ENCODE measurements at regions not wholly inside any gene's neighbourhood (a gene's known extent, or its start where the extent isn't known, plus 50 kb on each side); places are given as distances from the start of the nearest gene placed in this dataset.
A peak's percentile ranks its signal among the peaks of the same experiment; 100 is the strongest.

DNA sequence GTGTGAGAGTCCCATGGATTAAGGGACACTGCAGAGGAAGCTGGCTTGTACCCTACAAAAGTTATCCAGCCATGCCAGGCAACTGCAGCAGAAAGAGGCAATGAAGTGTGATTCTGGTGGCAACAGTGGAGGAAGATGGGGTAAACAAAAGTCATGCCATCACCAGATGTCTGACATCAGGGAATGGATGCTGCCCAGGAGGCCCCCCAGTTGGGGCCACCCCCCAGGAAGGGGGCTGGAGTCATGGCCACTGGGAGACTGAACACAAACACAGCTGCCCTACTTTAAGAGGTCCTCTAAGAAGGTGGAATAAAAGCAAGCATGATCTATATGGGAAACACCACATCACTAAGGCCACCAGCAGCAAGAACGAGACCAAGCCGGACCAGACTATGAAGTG is 235.3 kb downstream of the KLF12 start:
- DNase-seq = no peak

DNA sequence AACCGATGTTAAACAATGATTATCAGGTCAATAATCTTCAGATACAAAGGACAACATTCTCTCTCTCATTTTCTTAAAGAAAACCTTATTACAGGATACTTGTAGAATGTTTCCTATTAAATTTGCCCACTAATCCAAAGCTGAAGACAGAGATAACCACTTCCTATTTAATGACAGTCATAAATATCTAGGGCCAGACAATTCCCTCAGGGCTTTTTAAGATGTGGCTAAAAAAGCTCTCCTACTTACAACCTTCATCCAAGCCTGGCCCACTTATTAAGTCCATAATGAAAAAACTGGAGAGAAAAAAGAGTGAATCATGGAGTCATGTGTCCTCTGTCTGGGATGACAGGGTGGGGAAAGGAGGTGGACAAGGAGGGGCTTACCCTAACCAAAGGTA is 235.9 kb downstream of the KLF12 start:
- DNase-seq = no peak

DNA sequence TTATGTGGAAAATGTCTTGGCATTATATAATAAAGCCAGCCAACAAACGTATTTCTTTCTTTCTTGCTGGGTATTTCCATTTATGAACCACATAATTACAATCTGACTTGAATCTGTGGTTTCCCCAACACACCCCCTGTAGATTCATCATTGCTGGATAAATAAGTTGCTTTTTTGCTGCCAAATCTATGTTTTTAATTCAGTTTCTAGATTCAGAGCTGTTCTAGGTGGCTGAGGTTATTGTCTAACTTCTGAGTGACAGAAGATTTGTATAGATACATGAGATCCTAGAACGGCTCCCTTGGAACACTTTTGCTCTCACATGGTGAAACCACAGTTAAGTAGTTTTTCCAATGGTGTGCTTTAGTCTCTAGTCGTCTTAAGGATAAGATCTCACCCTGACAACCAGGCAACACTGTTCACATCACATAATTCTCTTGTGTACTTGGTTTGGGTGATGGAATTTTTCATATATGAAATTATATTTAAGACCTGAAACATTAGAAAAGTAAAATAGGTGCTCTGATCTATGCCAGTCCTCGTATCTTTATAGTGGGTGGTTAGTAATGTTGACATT is 239.1 kb downstream of the KLF12 start:
- no peak for DNase-seq

DNA sequence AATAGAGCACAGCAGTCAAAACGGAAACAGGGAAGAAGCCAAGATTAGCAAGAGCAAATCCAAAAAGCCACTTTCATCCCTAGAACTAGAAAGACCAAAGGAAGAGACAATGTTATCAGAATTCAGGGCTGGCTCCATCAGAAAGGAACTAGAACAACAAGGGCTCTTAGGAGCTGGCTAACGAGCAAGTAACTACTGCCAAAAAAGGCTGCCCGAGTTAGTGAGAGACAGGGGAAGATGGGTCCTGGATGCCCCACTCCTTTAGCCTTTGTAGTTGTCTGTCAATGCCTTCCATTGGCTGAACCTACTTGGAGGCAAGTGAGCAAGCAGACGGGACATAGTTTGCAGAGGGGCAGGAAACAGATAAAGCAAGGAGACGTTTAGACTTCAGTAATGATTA is 240.4 kb downstream of the KLF12 start:
- DNase-seq = no peak

DNA sequence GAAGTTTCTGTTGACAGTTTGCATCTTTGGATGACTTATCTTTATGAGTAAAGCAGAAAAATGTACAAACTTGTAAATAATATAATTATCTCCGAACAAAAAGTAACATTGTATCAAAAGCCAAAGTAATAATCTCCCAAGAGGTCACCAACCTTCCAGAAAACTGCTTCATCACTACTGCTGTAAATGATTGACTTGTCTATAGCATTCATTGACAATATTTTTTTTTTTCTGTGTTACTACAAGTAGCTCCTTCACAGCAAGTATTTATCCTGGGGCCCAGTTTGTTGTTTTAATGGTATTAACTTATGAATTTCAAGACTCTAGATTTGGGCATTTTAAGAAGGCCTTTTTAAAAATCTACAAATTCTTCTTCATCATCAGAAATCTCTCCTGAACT is 242.4 kb downstream of the KLF12 start:
- DNase-seq = no peak

DNA sequence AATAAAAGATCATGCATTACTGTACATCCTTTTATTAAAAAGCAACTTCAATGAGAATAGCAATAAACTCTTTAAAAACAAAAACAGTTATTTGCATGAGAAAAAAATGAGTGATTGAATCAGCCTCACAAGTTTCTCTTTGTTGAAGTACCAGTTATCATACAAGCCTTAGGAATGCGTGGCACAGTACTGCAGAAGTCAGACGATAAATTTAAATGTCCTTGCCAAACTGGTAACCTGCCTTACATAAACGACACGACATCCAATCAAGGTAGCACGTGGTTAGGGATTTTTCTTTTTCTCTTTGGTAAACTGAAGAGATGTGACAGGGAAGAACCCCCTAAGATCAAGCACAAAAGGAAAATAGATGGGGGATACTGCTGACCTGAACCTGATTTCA is 251.0 kb downstream of the KLF12 start:
- no peak for DNase-seq

DNA sequence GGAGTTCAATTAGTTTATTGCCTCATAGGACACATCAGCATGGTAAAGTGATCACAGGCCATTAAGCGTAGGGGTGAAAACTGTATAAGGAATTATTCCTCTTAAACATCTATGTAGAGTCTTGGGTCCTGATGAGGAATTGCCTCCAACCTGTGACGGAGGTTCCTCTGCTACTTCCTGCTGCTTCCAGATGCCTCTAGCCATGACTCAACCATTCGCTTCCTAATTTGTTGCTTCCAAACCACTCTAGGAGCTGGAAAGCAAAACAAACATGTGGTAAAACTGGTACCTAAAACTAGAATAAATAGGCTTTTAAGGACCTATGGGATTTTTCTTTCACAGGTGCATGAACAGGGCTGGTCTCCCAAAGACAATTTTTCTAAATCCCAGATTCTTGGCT is 253.8 kb downstream of the KLF12 start:
- DNase-seq = no peak

DNA sequence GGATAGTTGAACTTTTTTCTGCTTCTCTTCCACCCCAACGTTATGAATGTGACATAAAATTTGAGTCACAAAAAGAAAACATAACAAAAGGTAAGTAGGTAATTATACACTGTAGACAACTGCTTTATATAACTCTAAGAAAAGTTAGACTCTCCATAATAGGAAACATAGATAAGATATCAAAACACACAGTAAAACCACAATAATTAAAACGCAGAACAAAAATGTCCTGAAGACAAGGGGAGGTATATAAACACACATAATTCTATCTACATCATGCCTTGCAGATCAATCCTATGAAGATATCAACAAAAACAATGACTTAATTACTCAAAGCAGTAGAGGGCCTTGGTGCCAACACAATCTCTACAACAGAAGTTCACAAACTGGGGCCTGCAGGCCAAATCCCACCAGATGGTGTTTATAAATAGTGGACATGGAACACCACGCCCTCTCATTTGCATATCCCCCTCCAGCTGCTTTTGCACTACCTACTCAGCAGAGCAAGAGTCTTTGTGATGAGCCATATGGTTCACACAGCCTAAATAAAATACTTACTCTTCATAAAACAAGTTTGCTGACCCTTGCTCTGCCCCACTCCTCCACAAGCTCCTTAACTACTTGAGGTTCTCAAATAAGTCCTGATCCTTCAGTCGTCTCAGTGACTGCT is 254.7 kb downstream of the KLF12 start:
- DNase-seq = no peak

DNA sequence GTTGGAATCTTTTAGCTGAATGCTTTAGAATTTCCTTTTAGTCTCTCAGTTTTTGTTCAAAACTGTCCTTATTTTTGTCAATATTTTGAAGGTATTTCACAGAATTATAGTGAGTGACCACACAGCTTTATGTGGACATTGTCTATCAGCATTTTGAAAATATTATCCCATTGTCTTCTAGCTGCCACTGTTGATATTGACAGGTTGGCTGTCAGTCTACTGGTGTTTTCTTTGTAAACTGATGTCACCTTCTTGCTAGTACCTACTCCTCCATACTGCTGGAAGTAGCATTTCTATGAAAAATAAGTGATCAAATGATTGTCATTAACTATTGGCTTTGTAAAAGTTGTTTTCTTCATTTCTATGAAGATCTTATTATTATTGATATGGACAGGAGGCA is 256.8 kb downstream of the KLF12 start:
- no peak for DNase-seq

DNA sequence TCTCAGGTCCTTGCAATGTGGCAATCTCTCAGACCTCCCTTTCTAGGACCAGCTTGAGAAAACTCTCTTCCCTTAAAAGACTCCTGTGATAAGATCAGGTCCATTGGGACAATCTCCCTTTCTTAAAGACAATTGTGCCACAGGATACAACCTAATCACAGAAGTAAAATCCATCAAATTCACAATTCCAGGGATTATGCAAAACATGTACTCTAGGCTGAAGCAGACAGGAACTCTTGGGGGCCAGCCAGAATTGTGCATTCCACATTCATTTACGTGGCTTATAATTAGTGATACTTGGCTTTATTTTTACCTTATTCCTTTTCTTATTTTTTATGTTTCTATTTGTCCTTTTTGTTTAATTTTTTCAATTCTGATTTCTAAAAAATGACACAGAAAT is 257.9 kb downstream of the KLF12 start:
- DNase-seq = no peak

DNA sequence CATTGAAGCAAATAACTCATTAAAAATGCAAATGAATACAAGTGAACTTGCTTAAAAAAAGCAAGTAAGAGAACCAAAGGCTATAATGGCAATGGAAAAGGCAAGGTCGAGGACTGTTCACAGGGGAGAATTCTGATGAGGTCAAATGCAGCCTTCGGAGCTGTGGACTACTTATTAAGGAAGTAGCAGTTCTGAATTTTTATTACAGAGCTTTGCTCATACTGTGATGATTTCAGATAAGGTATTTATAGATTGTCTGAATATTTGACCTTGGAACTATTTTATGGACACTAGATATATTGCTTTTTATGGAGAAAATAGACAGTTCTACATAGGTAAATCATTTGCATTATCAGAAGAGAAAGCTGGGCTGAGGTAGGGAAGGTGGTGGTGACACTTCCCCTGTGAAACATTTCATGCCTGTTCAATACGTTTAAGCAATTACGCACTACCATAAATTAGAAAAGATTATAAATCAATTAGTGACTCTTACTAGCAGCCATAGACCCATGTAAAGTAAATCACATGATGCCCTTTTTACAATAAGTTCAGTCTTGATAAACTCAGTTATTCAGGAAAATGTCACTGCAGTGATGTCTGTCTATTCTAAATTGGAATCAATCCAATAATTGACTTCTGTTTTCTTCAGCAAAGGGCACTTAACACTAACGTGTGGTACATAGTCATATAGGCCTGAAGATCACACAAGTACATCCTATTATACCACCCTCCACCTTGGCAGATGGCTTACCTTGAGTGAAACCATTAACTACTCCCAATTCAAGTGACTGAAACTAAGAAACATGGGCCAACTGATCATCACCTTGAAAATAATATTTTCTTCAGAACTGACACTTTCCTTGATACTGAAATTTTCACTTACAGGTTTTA is 260.0 kb downstream of the KLF12 start:
- DNase-seq = no peak

DNA sequence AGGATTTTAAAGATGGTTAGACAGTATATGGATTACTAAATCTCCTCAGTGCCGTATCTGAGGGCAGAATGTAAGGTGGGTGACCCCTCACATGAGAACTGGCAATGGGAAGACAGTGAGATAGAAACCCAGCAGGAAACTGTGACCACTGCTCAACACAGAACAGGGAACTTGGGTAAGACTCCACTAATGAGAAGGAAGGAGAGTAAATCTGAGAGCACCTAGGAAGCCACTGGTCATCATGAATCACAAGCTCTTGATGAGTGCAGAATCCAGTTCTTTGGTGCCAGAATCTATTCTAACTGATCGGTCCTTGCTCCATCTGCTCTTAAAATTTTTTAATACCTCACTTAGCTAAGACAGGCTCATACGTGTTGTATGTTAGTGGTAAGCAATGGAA is 261.8 kb downstream of the KLF12 start:
- no peak for DNase-seq

DNA sequence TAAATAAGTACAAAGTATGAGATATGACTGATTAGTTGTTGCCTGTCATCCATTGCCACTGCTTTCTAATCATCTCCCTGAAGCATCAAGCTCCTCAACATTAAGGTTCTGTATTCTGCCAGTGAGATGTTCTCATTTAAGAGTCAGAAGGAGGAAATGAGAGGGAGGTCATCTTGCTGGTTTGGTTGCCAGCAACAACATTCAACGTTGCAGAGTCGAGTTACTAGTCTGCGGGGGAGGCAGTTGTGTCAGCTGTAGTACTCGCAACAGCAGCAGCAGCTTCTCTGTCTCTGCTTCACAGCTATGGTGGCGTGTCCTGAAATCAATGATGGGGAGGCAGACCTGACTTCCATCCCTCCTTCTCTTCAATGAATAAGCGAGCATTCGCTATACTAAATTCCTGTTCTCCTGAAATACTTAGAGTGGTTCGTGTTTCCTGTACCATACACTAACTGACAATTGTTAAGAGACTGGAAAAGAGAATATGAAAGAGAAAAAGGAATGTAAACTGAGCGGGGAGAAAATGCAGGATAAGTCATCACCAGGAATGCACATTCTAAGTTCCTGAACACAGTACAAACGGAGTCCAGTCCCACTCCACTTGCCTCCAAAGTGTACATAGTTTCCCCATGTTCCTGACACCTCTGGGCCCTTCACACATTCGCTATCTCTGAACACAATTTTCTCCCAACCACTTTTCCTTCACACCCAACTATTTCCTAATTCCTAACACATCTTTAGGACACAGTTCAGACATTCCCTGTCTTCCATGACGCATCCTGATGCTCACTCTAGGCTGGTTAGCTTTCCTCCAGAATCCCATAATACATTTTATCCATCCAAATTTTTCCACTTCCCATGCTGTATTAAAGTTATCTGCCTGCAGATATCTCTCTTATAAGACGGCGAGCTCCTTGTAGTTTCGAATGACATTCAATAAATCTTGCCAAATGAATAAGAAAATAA is 263.0 kb downstream of the KLF12 start:
- no peak for DNase-seq

DNA sequence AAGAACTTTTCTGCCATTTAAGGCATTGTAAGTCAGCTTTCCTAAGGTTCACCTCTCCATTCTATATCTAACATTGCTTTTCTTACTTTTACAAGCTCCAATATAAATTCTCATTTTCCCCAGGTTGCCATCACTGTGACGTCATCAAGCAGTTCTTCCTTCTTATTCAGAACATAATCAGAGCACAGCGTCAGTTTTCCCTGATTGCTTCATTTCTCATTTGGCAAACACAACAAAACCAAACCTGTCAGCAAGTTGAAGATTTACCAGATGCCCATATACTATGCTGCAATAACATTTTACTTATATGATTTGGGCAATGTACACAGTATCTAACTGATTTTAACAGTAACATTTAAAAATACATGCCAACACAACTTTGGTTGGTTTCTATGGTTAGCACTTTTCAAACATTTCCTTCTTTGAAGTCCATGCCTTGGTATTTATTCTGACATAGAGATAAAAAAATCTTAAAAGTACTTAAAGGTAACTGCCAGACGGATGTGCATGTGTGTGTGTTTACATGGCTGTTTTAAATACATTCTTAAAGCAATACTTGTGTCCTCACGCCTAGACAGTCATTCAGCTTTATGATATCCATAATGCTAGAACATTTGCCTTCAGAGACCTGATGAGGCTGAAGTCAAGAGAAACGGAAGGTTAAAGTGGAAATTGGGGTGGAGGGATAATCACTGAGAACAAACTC is 264.0 kb downstream of the KLF12 start:
- no peak for DNase-seq

DNA sequence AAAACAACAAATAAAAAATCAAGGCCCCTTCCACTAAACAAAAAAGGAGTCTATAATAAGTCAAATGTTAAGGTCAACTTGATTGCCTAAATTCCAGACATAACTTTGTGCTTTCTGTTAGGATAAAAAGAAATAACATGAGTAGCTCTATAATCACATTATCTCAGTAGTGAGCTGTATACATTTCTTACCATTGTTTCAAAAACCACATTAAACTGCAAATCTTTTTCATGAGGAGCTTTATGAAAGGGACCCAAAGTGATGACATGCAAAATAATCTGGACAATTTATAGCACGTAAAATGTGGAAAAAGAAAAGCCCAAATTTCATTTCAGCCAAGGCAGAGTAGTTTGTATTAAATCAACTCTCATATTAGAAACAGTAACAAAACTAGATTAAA is 269.2 kb downstream of the KLF12 start:
- no peak for DNase-seq

DNA sequence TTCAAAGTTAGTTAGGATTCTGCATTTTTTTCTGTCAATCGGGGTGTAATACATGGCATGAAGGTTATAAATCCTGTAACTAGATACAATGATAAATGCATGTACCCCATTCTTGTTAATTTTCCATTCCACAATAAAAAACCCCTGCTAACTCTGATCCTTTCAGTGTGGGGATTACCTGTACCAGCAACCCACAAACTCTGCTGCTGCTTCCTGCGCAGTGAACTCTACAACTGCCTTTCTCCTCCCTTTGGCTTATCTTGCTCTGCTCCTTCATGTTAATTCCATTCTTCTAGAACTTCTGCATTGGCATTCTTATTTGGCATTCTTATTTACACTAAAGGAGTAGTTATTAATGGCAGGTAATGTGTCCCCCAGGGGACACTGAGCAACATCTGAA is 273.1 kb downstream of the KLF12 start:
- no peak for DNase-seq

DNA sequence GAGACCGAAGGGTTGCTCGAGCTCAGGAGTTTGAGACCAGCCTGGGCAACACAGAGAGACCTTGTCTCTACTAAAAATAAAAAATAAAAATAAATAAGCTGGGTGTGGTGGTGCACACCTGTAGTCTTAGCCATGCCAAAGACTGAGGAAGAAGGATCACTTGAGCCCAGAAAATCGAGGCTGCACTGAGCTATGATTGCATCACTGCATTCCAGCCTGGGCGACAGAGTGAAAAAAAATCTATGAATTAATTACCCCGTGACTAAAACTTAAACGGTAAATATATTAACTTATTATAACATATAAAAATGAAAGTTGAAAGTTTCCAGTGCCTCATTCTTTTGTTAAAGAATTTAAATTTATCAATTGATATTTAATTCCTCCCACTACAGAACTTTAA is 273.7 kb downstream of the KLF12 start:
- no peak for DNase-seq

DNA sequence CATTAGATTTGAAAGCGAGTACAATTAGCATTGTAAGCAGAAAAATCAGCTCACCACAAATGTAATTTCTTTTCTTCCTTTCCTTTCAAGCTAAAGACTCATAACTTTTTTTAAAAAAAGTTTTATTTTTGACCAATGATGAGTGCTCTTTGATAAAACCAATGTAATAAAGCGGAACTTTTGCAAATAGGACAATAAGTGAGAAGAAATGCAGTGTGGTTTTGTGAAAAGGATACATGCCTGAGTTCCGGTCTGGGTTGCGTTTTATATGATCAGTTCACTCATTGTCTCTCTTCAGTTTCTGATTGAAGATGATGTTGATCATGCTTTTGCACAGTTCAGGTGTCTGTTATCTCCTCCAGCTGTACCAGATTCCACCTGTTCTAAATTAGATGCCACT is 274.4 kb downstream of the KLF12 start:
- DNase-seq = no peak

DNA sequence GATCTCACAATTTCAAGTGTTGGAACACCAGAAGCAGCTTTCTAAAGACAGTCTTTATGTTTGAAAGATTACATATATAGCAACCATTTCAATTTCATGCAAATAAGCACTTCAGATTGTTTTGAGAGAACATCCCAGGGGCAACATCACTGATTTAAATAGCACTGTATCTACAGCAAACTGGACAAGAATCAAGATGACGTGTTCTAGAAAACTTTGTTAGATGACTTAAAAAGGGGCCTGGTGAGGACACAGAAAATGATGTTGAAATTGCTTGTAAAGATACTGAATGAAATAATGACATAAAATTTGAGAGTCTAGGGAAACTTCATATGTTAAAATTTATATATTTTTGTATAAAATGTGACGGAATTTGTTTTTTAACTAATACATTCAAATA is 277.1 kb downstream of the KLF12 start:
- DNase-seq = peak; percentile 84

DNA sequence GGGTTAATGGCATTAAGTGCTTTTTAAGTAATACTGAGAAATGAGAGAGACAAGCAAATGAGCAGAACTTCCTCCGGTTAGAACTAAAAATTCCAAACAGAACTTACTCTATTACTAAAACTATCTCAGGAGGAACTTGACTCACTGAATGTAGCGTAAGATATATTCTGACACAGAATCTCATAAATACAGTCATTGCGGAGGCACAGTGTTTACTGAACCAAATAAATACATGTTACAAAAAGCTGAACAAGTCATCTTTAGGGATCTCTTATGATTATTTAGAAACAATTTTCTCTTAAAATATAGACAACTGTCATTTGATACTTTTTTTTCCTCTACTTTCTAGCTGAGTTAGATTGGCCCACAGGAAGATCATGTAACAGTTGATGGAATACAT is 283.1 kb downstream of the KLF12 start:
- no peak for DNase-seq

DNA sequence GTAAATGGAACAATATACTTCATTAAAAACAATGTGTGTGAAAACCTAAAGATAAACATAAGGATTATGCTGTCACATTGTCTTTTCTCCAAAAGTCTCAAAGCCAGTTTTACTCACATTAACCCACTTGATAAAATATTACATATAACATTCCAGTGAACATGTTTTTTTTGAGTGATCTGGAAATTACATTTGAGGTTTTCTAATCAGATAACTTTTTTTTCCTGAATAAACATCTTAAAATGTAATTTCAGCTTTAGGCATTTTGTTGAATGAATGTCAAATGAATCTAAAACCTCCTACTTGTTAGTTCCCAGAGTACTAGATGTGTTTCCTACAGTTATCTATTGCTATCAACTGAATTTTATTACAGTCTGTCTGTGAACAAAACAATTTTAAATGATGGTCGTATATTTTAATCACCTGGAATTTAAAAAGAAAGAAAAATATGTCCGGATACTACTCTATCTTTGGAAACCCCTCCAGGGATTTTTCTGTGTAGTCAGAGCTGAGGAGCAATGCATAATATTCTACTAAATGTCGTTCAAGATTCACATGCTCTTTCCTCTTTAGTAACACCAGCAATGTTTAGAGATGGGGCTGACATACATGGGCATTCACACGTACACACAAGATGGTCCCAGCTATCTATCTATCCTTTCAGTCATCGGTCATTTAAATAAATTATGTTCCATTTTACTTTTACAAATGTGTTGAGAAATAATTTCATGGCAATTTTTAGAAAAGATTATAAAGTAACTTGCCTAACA is 283.9 kb downstream of the KLF12 start:
- no peak for DNase-seq

Data from muscle of arm (tissue), 1 donor.